ENCODE measurements at regions not wholly inside any gene's neighbourhood (a gene's known extent, or its start where the extent isn't known, plus 50 kb on each side); places are given as distances from the start of the nearest gene placed in this dataset.
"Not testable (repeated sequence)": the region's sequence is repeated elsewhere in the genome, so short reads cannot be mapped to it uniquely, and the experiment has no call there.

- TF ChIP-seq, protein P1, sequence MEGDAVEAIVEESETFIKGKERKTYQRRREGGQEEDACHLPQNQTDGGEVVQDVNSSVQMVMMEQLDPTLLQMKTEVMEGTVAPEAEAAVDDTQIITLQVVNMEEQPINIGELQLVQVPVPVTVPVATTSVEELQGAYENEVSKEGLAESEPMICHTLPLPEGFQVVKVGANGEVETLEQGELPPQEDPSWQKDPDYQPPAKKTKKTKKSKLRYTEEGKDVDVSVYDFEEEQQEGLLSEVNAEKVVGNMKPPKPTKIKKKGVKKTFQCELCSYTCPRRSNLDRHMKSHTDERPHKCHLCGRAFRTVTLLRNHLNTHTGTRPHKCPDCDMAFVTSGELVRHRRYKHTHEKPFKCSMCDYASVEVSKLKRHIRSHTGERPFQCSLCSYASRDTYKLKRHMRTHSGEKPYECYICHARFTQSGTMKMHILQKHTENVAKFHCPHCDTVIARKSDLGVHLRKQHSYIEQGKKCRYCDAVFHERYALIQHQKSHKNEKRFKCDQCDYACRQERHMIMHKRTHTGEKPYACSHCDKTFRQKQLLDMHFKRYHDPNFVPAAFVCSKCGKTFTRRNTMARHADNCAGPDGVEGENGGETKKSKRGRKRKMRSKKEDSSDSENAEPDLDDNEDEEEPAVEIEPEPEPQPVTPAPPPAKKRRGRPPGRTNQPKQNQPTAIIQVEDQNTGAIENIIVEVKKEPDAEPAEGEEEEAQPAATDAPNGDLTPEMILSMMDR (IDR thresholded peaks at IDR 0.05; ENCODE audit: borderline replicate concordance, insufficient read depth, low read depth, low read length), result no peak
Observed at GRCh38 chr15:60264566-60264965, 133.2 kb downstream of the ANXA2 start.

GRCh38 chr15:60265057-60265456 lies 132.7 kb downstream of the ANXA2 start:
- no peak overlapping the region for H3K4me3 ChIP-seq (ENCODE audit: low read depth, low read length)
- TF ChIP-seq, protein P1 (IDR thresholded peaks at IDR 0.05; ENCODE audit: borderline replicate concordance, insufficient read depth, low read depth, low read length), result no peak

More at GRCh38 chr15:60264566-60264965, 133.2 kb downstream of the ANXA2 start:
- H3K4me3 ChIP-seq (ENCODE audit: low read depth, low read length), result no peak overlapping the region

DNA sequence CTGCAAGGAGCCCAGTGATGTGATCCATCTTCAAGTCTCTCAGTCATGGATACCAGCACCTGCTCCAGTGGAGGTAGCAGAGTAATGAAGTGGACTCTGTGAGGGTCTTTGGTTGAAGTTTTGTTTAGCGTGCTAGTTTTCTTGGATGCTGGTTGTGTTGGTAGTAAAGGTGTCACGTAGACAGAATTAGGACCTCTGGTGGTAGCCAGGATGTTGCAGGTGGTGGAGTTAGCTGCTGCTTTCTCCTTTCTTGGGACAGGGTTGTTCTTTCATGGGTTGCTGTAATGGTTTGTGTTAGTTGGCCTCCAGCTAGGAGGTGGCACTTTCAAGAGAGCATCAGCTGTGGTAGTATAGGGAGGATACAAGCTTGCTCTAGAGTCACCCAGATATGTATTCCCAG lies 125.2 kb downstream of the ANXA2 start:
- TF ChIP-seq, protein P1 (IDR thresholded peaks at IDR 0.05; ENCODE audit: borderline replicate concordance, insufficient read depth, low read depth, low read length), result 0 out of 2 replicates have a peak, but pooled peaks have one; percentile 6
- no peak overlapping the region for H3K4me3 ChIP-seq (ENCODE audit: low read depth, low read length)

DNA sequence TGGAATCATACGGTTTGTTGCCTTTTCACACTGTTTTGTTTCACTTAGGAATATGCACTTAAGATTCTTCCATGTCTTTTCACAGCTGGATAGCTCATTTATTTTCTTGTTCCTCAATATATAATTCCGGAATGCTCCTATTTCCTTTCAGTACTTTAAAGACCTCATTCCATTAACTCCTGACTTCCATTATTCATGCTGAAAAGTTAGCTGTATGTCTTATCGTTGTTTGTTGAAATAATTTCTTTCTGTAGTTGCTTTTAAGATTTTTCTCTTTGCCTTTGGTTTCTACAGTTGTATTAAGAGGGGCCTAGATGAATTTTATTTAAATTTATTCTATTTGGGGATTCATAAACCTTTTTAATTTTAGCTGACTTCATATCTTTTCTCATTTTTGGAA lies 122.2 kb downstream of the ANXA2 start:
- H3K4me3 ChIP-seq (ENCODE audit: low read depth, low read length), result no peak overlapping the region
- TF ChIP-seq, protein P1 (IDR thresholded peaks at IDR 0.05; ENCODE audit: borderline replicate concordance, insufficient read depth, low read depth, low read length), result no peak

DNA sequence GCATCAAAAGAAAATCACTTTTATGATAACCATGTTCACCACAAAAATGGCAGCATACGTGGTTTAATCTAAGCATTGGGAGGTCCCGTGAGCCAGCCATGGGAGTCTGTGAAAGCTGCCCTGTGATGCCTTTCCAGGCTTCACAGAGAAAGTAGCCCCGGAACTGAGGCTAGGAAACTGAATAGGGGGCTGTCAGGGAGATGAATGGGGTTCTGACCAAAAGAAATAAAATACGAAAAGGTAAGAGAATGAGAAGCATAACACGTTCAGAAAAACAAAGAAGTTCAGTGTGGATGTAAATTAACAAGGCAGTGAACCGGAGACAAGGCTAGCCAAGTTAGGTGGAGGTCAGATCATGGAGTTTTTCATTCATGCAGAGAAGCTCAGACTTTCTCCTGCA lies 118.9 kb downstream of the ANXA2 start:
- TF ChIP-seq, protein P1 (IDR thresholded peaks at IDR 0.05; ENCODE audit: borderline replicate concordance, insufficient read depth, low read depth, low read length), result no peak
- no peak overlapping the region for H3K4me3 ChIP-seq (ENCODE audit: low read depth, low read length)

GRCh38 chr15:60280259-60280658 lies 117.5 kb downstream of the ANXA2 start:
- TF ChIP-seq, protein P1 (IDR thresholded peaks at IDR 0.05; ENCODE audit: borderline replicate concordance, insufficient read depth, low read depth, low read length), result no peak
- H3K4me3 ChIP-seq (ENCODE audit: low read depth, low read length), result no peak overlapping the region

DNA sequence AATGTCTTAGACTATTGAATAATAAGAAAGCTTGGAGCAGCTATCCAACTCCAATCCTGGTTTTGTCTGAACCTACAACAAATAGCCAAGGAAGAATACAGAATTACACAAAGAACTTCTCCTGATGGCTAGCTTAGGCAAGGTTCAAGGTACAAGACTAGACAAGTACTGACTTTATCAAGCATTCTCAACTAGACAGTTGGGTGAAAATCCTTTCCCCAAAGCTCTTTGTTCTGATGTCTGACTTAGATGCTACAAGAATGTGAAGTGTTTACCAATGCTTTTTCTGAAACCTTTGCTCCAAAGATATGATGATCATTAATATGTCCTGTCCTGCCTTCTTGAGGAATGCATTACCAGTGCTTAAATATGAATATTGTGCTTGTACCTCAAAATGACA lies 113.8 kb downstream of the ANXA2 start:
- H3K4me3 ChIP-seq (ENCODE audit: low read depth, low read length), result no peak overlapping the region
- TF ChIP-seq, protein P1 (IDR thresholded peaks at IDR 0.05; ENCODE audit: borderline replicate concordance, insufficient read depth, low read depth, low read length), result no peak

GRCh38 chr15:60295901-60296300 lies 101.9 kb downstream of the ANXA2 start:
- H3K4me3 ChIP-seq (ENCODE audit: low read depth, low read length), result not testable (repeated sequence)

All from GM12875 (cell line).